HCT116 (cell line): ENCODE measurements at regions not wholly inside any gene's neighbourhood (a gene's known extent, or its start where the extent isn't known, plus 50 kb on each side); places are given as distances from the start of the nearest gene placed in this dataset.

ENCODE experiments used
- CEBPB ChIP-seq: IDR thresholded peaks from 2 replicates; pipeline ENCODE4 v1.6.1; 2012; ENCODE audit warnings: low read depth
- POLR2A ChIP-seq: IDR thresholded peaks from 2 replicates; pipeline ENCODE4 v1.7.0; 2011; ENCODE audit warnings: borderline replicate concordance; ENCODE audit not compliant: insufficient read depth, insufficient read length; ENCODE audit errors: extremely low read depth
- SRF ChIP-seq: IDR thresholded peaks from 2 replicates; pipeline ENCODE4 v1.6.1; 2012; ENCODE audit warnings: low read depth
- TCF7L2 ChIP-seq: IDR thresholded peaks from 2 replicates; pipeline ENCODE4 v1.7.0; 2011; ENCODE audit warnings: borderline replicate concordance, inconsistent platforms; ENCODE audit not compliant: insufficient read depth, insufficient read length; ENCODE audit errors: extremely low read depth
- TF ChIP-seq, protein P1 (sequence below): IDR thresholded peaks from 2 replicates; pipeline ENCODE4 v1.6.1; 2012

GRCh38 chr10:59068581-59069191 is 107.8 kb upstream of the PHYHIPL start:
- TF ChIP-seq POLR2A (no peak), SRF (no peak), CEBPB (no peak), TCF7L2 (no peak)
- TF ChIP-seq, protein P1, sequence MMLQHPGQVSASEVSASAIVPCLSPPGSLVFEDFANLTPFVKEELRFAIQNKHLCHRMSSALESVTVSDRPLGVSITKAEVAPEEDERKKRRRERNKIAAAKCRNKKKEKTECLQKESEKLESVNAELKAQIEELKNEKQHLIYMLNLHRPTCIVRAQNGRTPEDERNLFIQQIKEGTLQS: no peak
